ENCODE measurements at regions not wholly inside any gene's neighbourhood (a gene's known extent, or its start where the extent isn't known, plus 50 kb on each side); places are given as distances from the start of the nearest gene placed in this dataset.

GRCh38 chr10:24041034-24041433 is 167.9 kb upstream of the KIAA1217 start:
- no peak overlapping the region for H3K27ac ChIP-seq
- H3K27me3 ChIP-seq (ENCODE audit: low read depth), result no peaks in the 10 kb centered on the region
- ATAC-seq (no peak), DNase-seq (no peak)
- no peaks in the 10 kb centered on the region for H3K9me3 ChIP-seq
- no peaks in the 10 kb centered on the region for H3K4me1 ChIP-seq
- H3K4me3 ChIP-seq, result no peak overlapping the region
- no peaks in the 10 kb centered on the region for H3K36me3 ChIP-seq
- no peak for TF ChIP-seq CTCF (IDR thresholded peaks at IDR 0.05)
- intact Hi-C loops (cut with DNase I), result no loop called here

- Histone ChIP-seq H3K4me1 (no peaks in the 10 kb centered on the region), H3K4me3 (no peak overlapping the region), H3K9me3 (no peaks in the 10 kb centered on the region), H3K27ac (no peak overlapping the region), H3K27me3 (ENCODE audit: low read depth) (no peaks in the 10 kb centered on the region), H3K36me3 (no peaks in the 10 kb centered on the region)
- intact Hi-C loops (cut with DNase I), result no loop called here
- no peak for ATAC-seq
- no peak for DNase-seq
- no peak for TF ChIP-seq CTCF (IDR thresholded peaks at IDR 0.05)
Observed at GRCh38 chr10:24041834-24042233, 167.1 kb upstream of the KIAA1217 start.

GRCh38 chr10:24042884-24043283 is 166.1 kb upstream of the KIAA1217 start:
- TF ChIP-seq CTCF (IDR thresholded peaks at IDR 0.05), result no peak
- Histone ChIP-seq H3K27me3 (ENCODE audit: low read depth) (no peaks in the 10 kb centered on the region), H3K9me3 (no peaks in the 10 kb centered on the region), H3K36me3 (no peaks in the 10 kb centered on the region), H3K27ac (no peak overlapping the region), H3K4me3 (no peak overlapping the region), H3K4me1 (no peaks in the 10 kb centered on the region)
- ATAC-seq (no peak), DNase-seq (no peak)
- intact Hi-C loops (cut with DNase I), result no loop called here

GRCh38 chr10:24046060-24046459 is 162.9 kb upstream of the KIAA1217 start:
- no peak for TF ChIP-seq CTCF (IDR thresholded peaks at IDR 0.05)
- Histone ChIP-seq H3K9me3 (no peaks in the 10 kb centered on the region), H3K27me3 (ENCODE audit: low read depth) (no peaks in the 10 kb centered on the region), H3K36me3 (no peaks in the 10 kb centered on the region), H3K4me1 (no peaks in the 10 kb centered on the region), H3K27ac (no peak overlapping the region), H3K4me3 (no peak overlapping the region)
- intact Hi-C loops (cut with DNase I), result no loop called here
- ATAC-seq (no peak), DNase-seq (no peak)

GRCh38 chr10:24047176-24047575 is 161.8 kb upstream of the KIAA1217 start:
- ATAC-seq, result no peak
- no peaks in the 10 kb centered on the region for H3K27me3 ChIP-seq (ENCODE audit: low read depth)
- intact Hi-C loops (cut with DNase I), result no loop called here
- no peaks in the 10 kb centered on the region for H3K4me1 ChIP-seq
- no peaks in the 10 kb centered on the region for H3K36me3 ChIP-seq
- H3K4me3 ChIP-seq, result no peak overlapping the region
- TF ChIP-seq CTCF (IDR thresholded peaks at IDR 0.05), result no peak
- no peak overlapping the region for H3K27ac ChIP-seq
- no peaks in the 10 kb centered on the region for H3K9me3 ChIP-seq
- DNase-seq, result no peak

- Histone ChIP-seq H3K27me3 (ENCODE audit: low read depth) (no peaks in the 10 kb centered on the region), H3K36me3 (no peaks in the 10 kb centered on the region), H3K9me3 (no peaks in the 10 kb centered on the region), H3K4me1 (no peaks in the 10 kb centered on the region), H3K27ac (no peak overlapping the region), H3K4me3 (no peak overlapping the region)
- no peak for DNase-seq
- no peak for TF ChIP-seq CTCF (IDR thresholded peaks at IDR 0.05)
- no peak for ATAC-seq
- intact Hi-C loops (cut with DNase I), result no loop called here
Observed at GRCh38 chr10:24054421-24054820, 154.5 kb upstream of the KIAA1217 start.

Data from lower lobe of right lung (tissue), 2 donors.